ENCODE measurements at regions not wholly inside any gene's neighbourhood (a gene's known extent, or its start where the extent isn't known, plus 50 kb on each side); places are given as distances from the start of the nearest gene placed in this dataset.

DNA sequence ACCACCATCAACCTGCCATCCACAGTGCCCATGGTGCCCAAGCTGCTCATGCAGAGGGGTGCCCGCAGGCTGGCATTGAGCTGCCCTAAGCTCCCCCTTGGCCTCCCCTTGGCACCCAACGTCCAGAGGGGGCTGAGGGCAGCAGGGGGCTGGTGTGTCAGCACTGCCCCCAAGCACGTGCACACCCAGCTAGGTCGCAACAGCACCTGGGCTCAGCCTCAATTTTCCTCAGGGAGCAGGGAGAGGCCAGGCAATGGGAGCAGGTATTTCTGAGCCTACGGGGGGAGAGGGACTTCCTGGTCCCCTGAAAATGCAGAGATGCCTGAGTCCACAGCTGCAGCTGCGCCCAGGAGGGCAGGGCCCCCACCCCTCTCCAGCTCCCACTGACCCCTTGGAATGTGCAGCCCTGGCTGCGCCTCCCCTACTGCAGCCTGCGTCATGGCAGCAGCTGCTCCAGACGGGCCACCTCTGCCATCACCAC, 204.2 kb downstream of the ANKRD60 start:
- TF ChIP-seq, protein P1, sequence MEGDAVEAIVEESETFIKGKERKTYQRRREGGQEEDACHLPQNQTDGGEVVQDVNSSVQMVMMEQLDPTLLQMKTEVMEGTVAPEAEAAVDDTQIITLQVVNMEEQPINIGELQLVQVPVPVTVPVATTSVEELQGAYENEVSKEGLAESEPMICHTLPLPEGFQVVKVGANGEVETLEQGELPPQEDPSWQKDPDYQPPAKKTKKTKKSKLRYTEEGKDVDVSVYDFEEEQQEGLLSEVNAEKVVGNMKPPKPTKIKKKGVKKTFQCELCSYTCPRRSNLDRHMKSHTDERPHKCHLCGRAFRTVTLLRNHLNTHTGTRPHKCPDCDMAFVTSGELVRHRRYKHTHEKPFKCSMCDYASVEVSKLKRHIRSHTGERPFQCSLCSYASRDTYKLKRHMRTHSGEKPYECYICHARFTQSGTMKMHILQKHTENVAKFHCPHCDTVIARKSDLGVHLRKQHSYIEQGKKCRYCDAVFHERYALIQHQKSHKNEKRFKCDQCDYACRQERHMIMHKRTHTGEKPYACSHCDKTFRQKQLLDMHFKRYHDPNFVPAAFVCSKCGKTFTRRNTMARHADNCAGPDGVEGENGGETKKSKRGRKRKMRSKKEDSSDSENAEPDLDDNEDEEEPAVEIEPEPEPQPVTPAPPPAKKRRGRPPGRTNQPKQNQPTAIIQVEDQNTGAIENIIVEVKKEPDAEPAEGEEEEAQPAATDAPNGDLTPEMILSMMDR (IDR thresholded peaks at IDR 0.05; ENCODE audit: low read depth, low read length) = no peak
- no peak for TF ChIP-seq POLR2A (IDR thresholded peaks at IDR 0.05; ENCODE audit: extremely low read depth, insufficient read length)

Measured in NB4 (cell line).